DND-41 (cell line): ENCODE measurements at regions not wholly inside any gene's neighbourhood (a gene's known extent, or its start where the extent isn't known, plus 50 kb on each side); places are given as distances from the start of the nearest gene placed in this dataset.

ENCODE experiments used
- ATAC-seq: fragments of 200-7000 bp; cut with Tn5 transposase; 3 replicates; pipeline ENCODE4 v1.9.1; 2021; ENCODE audit warnings: low read depth; ENCODE audit not compliant: insufficient read depth
- DNase-seq: peaks from one replicate; pipeline ENCODE4 v3.0.0-alpha.2; 2020
- H2AFZ ChIP-seq: 2 replicates; pipeline ENCODE4 v1.6.0; 2012; ENCODE audit warnings: low read depth, low read length
- H3K27ac ChIP-seq: 2 replicates; pipeline ENCODE4 v1.5.1; 2012; ENCODE audit warnings: low read length, inconsistent platforms
- H3K27me3 ChIP-seq: fragments of 200-600 bp; sonication (generic); 2 replicates; pipeline ENCODE4 v1.6.0; 2012; ENCODE audit warnings: low read length, mild to moderate bottlenecking, inconsistent platforms; ENCODE audit not compliant: insufficient read depth, poor library complexity
- H3K36me3 ChIP-seq: 2 replicates; pipeline ENCODE4 v1.5.1; 2012; ENCODE audit warnings: low read length, inconsistent platforms; ENCODE audit not compliant: insufficient read depth
- H3K4me1 ChIP-seq: 2 replicates; pipeline ENCODE4 v1.5.1; 2012; ENCODE audit warnings: mild to moderate bottlenecking, low read length; ENCODE audit not compliant: insufficient read depth
- H3K4me2 ChIP-seq: 2 replicates; pipeline ENCODE4 v1.6.0; 2012; ENCODE audit warnings: mild to moderate bottlenecking, moderate library complexity, low read length, inconsistent platforms; ENCODE audit not compliant: insufficient read depth
- H3K4me3 ChIP-seq, 2 experiments: fragments of 200-600 bp in 1 of 2; shearing (Covaris generic) in 1 of 2; 2 replicates each; pipeline ENCODE4 v1.5.1; 2012 to 2016; ENCODE audit warnings: inconsistent platforms in 2 of 2, low read length in 2 of 2, mild to moderate bottlenecking in 2 of 2, low read depth in 1 of 2, moderate library complexity in 1 of 2
- H3K79me2 ChIP-seq: 2 replicates; pipeline ENCODE4 v1.6.0; 2012; ENCODE audit warnings: low read length, inconsistent platforms; ENCODE audit not compliant: insufficient read depth
- H3K9ac ChIP-seq: 2 replicates; pipeline ENCODE4 v1.6.0; 2012; ENCODE audit warnings: low read depth, mild to moderate bottlenecking, inconsistent platforms, low read length, moderate library complexity
- H3K9me3 ChIP-seq: 2 replicates; pipeline ENCODE4 v1.5.1; 2012; ENCODE audit warnings: low read length, moderate library complexity, mild to moderate bottlenecking, inconsistent platforms; ENCODE audit not compliant: insufficient read depth, severe bottlenecking
- H4K20me1 ChIP-seq: 2 replicates; pipeline ENCODE4 v1.6.0; 2012; ENCODE audit warnings: low read length; ENCODE audit not compliant: insufficient read depth
- CTCF ChIP-seq: IDR thresholded peaks from 2 replicates; pipeline ENCODE4 v1.5.1; 2012; ENCODE audit warnings: borderline replicate concordance, low read length, moderate library complexity, mild to moderate bottlenecking; ENCODE audit not compliant: poor library complexity, severe bottlenecking; ENCODE audit errors: extremely low read depth
- EZH2 ChIP-seq: IDR thresholded peaks from 3 replicates; pipeline ENCODE4 v1.6.1; 2012; ENCODE audit warnings: borderline replicate concordance, low read depth, mild to moderate bottlenecking, moderate library complexity, low read length, inconsistent platforms; ENCODE audit not compliant: severe bottlenecking

- TF ChIP-seq CTCF, result no peak
- TF ChIP-seq EZH2, result no peak
Observed at GRCh38 chr1:168371477-168371876, 90.8 kb downstream of the TBX19 start.

GRCh38 chr1:168370586-168370985 lies 89.9 kb downstream of the TBX19 start:
- H3K79me2 ChIP-seq, result no peaks in the 10 kb centered on the region

More at GRCh38 chr1:168371477-168371876, 90.8 kb downstream of the TBX19 start:
- no peaks in the 10 kb centered on the region for H3K4me1 ChIP-seq
- H3K36me3 ChIP-seq, result no peaks in the 10 kb centered on the region
- no peak overlapping the region for H3K27ac ChIP-seq
- H4K20me1 ChIP-seq, result no peaks in the 10 kb centered on the region
- no peaks in the 10 kb centered on the region for H3K79me2 ChIP-seq
- no peaks in the 10 kb centered on the region for H3K9me3 ChIP-seq
- ATAC-seq, result no peak
- no peak for DNase-seq
- no peak overlapping the region for H3K4me3 ChIP-seq
- H3K9ac ChIP-seq, result no peak overlapping the region
- no peaks in the 10 kb centered on the region for H3K27me3 ChIP-seq
- no peak overlapping the region for H3K4me2 ChIP-seq
- no peak overlapping the region for H2AFZ ChIP-seq

GRCh38 chr1:168369655-168370054 lies 89.0 kb downstream of the TBX19 start:
- Histone ChIP-seq H3K79me2 (no peaks in the 10 kb centered on the region), H3K4me1 (no peaks in the 10 kb centered on the region), H3K27me3 (no peaks in the 10 kb centered on the region), H4K20me1 (no peaks in the 10 kb centered on the region), H3K27ac (no peak overlapping the region), H3K36me3 (no peaks in the 10 kb centered on the region), H2AFZ (no peak overlapping the region), H3K9ac (no peak overlapping the region), H3K9me3 (no peaks in the 10 kb centered on the region), H3K4me3 (no peak overlapping the region), H3K4me2 (no peak overlapping the region)
- no peak for TF ChIP-seq CTCF
- no peak for TF ChIP-seq EZH2
- DNase-seq, result no peak
- ATAC-seq, result no peak

More at GRCh38 chr1:168370586-168370985, 89.9 kb downstream of the TBX19 start:
- H3K27ac ChIP-seq, result no peak overlapping the region
- no peaks in the 10 kb centered on the region for H4K20me1 ChIP-seq
- TF ChIP-seq EZH2 (no peak), CTCF (no peak)
- no peaks in the 10 kb centered on the region for H3K36me3 ChIP-seq
- no peak overlapping the region for H2AFZ ChIP-seq
- no peaks in the 10 kb centered on the region for H3K4me1 ChIP-seq
- H3K4me2 ChIP-seq, result no peak overlapping the region
- H3K4me3 ChIP-seq, result no peak overlapping the region
- no peaks in the 10 kb centered on the region for H3K27me3 ChIP-seq
- H3K9me3 ChIP-seq, result no peaks in the 10 kb centered on the region
- no peak for ATAC-seq
- no peak overlapping the region for H3K9ac ChIP-seq
- DNase-seq, result no peak

GRCh38 chr1:168368131-168368530 lies 87.5 kb downstream of the TBX19 start:
- H3K9me3 ChIP-seq, result no peaks in the 10 kb centered on the region

More at GRCh38 chr1:168368131-168368530, 87.5 kb downstream of the TBX19 start:
- Histone ChIP-seq H3K27ac (no peak overlapping the region), H3K4me1 (no peaks in the 10 kb centered on the region), H3K27me3 (no peaks in the 10 kb centered on the region), H3K4me2 (no peak overlapping the region), H3K79me2 (no peaks in the 10 kb centered on the region), H2AFZ (no peak overlapping the region), H3K9ac (no peak overlapping the region), H3K4me3 (no peak overlapping the region), H3K36me3 (no peaks in the 10 kb centered on the region), H4K20me1 (no peaks in the 10 kb centered on the region)
- TF ChIP-seq CTCF (no peak), EZH2 (no peak)
- ATAC-seq (no peak), DNase-seq (no peak)
